ENCODE measurements at regions not wholly inside any gene's neighbourhood (a gene's known extent, or its start where the extent isn't known, plus 50 kb on each side); places are given as distances from the start of the nearest gene placed in this dataset.
"Not testable (repeated sequence)": the region's sequence is repeated elsewhere in the genome, so short reads cannot be mapped to it uniquely, and the experiment has no call there.

DNA sequence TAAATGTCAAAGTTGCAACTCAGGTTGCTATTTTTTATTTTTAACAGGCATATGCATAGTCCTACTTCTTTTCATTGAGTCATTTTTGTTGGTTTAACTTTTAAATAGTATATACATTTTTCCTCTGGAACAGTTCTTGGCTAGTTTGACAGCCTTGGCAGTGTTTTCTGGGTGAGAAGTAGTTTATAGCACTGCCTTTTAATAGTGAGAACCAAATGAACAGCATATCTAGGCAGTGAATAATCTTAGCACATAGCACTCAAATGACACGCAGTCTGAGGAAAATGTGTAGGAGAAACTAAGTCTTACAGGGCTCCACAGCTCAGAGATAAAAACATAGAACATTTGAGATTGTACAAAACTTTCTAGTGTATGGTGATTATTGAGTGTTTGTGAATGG, 265.5 kb upstream of the POT1 start:
- FAIRE-seq (no peak), DNase-seq (ENCODE audit: insufficient read length) (no peak)
- TF ChIP-seq POLR2AphosphoS5 (IDR thresholded peaks at IDR 0.05; ENCODE audit: low read depth, low read length) (no peak), POLR2A (IDR thresholded peaks at IDR 0.05; ENCODE audit: low read depth, low read length) (no peak), TAF1 (IDR thresholded peaks at IDR 0.05; ENCODE audit: borderline replicate concordance, low read depth, low read length) (no peak)

DNA sequence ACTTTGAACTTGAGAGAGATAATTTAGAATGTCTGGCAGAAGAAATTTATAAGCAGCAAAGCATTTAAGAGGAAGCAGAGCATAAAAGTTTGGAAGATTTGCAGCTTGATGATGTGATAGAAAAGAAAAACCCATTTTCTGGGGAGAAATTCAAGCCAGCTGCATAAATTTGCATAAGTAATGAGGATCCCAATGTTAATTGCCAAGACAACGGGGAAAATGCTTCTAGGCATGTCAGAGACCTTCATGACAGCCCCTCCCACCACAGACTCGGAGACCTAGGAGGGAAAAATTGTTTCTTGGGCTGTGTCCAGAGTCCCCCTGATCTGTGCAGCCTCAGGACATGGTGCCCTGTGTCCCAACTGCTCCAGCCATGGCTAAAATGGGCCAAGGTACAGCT, 263.6 kb upstream of the POT1 start:
- no peak for FAIRE-seq

DNA sequence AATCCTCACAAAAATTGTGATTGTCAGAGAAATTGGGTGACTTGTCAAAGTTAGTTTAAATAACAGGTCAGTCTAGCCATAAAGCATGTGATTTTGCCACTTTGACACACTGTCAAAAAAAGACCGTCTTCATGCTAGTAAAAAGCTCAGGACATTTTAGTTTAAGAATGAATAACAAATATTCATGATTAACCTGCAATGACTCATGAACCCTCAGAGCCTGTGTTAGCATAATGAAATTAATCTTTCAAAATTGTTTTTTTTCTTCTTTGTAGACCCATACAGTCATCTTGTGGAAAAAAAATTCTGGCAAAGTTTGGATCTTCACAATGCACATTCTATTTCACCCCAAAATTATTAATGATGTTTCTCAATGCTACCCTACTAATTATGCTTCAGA, 255.2 kb upstream of the POT1 start:
- FAIRE-seq (no peak), DNase-seq (ENCODE audit: insufficient read length) (no peak)
- TF ChIP-seq POLR2AphosphoS5 (IDR thresholded peaks at IDR 0.05; ENCODE audit: low read depth, low read length) (no peak), TAF1 (IDR thresholded peaks at IDR 0.05; ENCODE audit: borderline replicate concordance, low read depth, low read length) (no peak), POLR2A (IDR thresholded peaks at IDR 0.05; ENCODE audit: low read depth, low read length) (no peak)

More for the DNA sequence above, 263.6 kb upstream of the POT1 start:
- TF ChIP-seq POLR2A (IDR thresholded peaks at IDR 0.05; ENCODE audit: low read depth, low read length) (no peak), POLR2AphosphoS5 (IDR thresholded peaks at IDR 0.05; ENCODE audit: low read depth, low read length) (no peak), TAF1 (IDR thresholded peaks at IDR 0.05; ENCODE audit: borderline replicate concordance, low read depth, low read length) (no peak)
- DNase-seq (ENCODE audit: insufficient read length), result no peak

GRCh38 chr7:125181569-125182267, 252.1 kb upstream of the POT1 start:
- DNase-seq (ENCODE audit: insufficient read length); FAIRE-seq: not testable (repeated sequence)

GRCh38 chr7:125173571-125173970, 243.9 kb upstream of the POT1 start:
- no peak for TF ChIP-seq TAF1 (IDR thresholded peaks at IDR 0.05; ENCODE audit: borderline replicate concordance, low read depth, low read length)
- TF ChIP-seq POLR2A (IDR thresholded peaks at IDR 0.05; ENCODE audit: low read depth, low read length), result no peak
- FAIRE-seq (no peak), DNase-seq (ENCODE audit: insufficient read length) (no peak)

GRCh38 chr7:125169088-125169487, 239.5 kb upstream of the POT1 start:
- DNase-seq (ENCODE audit: insufficient read length) (no peak), FAIRE-seq (no peak)
- no peak for TF ChIP-seq TAF1 (IDR thresholded peaks at IDR 0.05; ENCODE audit: borderline replicate concordance, low read depth, low read length)
- no peak for TF ChIP-seq POLR2A (IDR thresholded peaks at IDR 0.05; ENCODE audit: low read depth, low read length)
- no peak for TF ChIP-seq POLR2AphosphoS5 (IDR thresholded peaks at IDR 0.05; ENCODE audit: low read depth, low read length)

DNA sequence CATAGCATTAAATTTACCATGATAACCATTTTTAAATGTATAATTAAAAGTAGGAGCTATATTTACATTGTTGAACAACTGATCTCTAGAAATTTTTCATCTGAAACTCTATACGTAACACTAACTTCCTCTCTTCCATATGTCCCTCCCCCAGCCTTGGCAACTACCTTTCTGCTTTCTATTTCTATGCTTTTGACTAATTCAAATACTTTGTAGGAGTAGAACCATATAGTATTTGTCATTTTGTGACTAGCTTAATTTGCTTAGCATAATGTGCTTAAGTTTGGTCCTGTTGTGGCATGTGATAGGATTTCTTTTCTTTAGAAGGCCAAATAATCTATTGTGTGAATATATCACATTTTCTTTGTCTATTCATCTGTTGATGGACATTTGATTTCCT, 225.3 kb upstream of the POT1 start:
- no peak for FAIRE-seq
- no peak for DNase-seq (ENCODE audit: insufficient read length)
- no peak for TF ChIP-seq POLR2A (IDR thresholded peaks at IDR 0.05; ENCODE audit: low read depth, low read length)
- no peak for TF ChIP-seq POLR2AphosphoS5 (IDR thresholded peaks at IDR 0.05; ENCODE audit: low read depth, low read length)
- no peak for TF ChIP-seq TAF1 (IDR thresholded peaks at IDR 0.05; ENCODE audit: borderline replicate concordance, low read depth, low read length)

DNA sequence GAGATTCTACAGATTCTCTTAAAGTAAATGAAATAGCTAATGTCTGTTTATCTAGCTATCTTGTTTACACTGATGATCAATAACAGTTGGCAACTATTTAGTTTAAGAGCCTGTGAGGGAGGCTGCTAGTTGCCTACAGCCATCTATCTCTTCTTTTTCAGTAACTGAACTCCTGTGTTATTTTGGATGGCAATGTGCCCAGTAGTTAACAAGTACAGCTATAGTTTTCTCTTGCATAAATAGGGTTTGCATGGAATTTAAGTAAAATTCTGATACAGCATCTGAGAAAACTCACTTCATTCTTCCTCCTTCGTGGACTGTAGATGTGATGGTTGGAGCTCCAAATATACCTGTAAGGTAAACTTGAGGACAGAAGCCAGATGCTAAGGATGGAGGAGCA, 219.5 kb upstream of the POT1 start:
- FAIRE-seq (no peak), DNase-seq (ENCODE audit: insufficient read length) (no peak)
- no peak for TF ChIP-seq TAF1 (IDR thresholded peaks at IDR 0.05; ENCODE audit: borderline replicate concordance, low read depth, low read length)
- TF ChIP-seq POLR2AphosphoS5 (IDR thresholded peaks at IDR 0.05; ENCODE audit: low read depth, low read length), result no peak
- no peak for TF ChIP-seq POLR2A (IDR thresholded peaks at IDR 0.05; ENCODE audit: low read depth, low read length)

- DNase-seq (ENCODE audit: insufficient read length) (no peak), FAIRE-seq (no peak)
- TF ChIP-seq TAF1 (IDR thresholded peaks at IDR 0.05; ENCODE audit: borderline replicate concordance, low read depth, low read length), result no peak
- TF ChIP-seq POLR2AphosphoS5 (IDR thresholded peaks at IDR 0.05; ENCODE audit: low read depth, low read length), result no peak
- no peak for TF ChIP-seq POLR2A (IDR thresholded peaks at IDR 0.05; ENCODE audit: low read depth, low read length)
These were observed 217.4 kb upstream of the POT1 start for GRCh38 chr7:125147047-125147446.

- FAIRE-seq, result no peak
These were observed 207.3 kb upstream of the POT1 start for GRCh38 chr7:125136755-125137532.

DNA sequence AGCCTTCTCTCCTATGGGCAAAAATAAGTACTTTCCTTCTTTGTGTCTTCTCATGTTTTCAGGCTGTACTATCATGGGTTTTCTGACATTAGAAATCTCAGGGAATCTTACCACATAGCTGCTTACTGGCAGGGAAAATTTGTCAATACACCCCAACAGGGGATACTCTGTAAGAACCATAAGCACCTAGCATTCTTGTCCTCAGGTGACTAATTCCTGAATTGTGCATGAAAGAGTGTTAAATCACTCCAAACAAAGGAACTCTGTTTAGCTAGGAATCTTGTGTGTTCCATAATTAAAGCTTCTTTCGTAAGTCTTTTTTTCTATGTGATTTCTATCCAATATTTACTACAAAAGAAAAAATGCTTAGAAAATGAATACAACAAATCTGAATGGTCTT, 206.7 kb upstream of the POT1 start:
- TF ChIP-seq POLR2A (IDR thresholded peaks at IDR 0.05; ENCODE audit: low read depth, low read length) (no peak), POLR2AphosphoS5 (IDR thresholded peaks at IDR 0.05; ENCODE audit: low read depth, low read length) (no peak), TAF1 (IDR thresholded peaks at IDR 0.05; ENCODE audit: borderline replicate concordance, low read depth, low read length) (no peak)
- no peak for FAIRE-seq
- DNase-seq (ENCODE audit: insufficient read length), result no peak

More at GRCh38 chr7:125136755-125137532, 207.3 kb upstream of the POT1 start:
- TF ChIP-seq POLR2AphosphoS5 (IDR thresholded peaks at IDR 0.05; ENCODE audit: low read depth, low read length) (no peak), POLR2A (IDR thresholded peaks at IDR 0.05; ENCODE audit: low read depth, low read length) (no peak), TAF1 (IDR thresholded peaks at IDR 0.05; ENCODE audit: borderline replicate concordance, low read depth, low read length) (no peak)
- DNase-seq (ENCODE audit: insufficient read length), result no peak

GRCh38 chr7:125130173-125130572, 200.5 kb upstream of the POT1 start:
- no peak for FAIRE-seq
- DNase-seq (ENCODE audit: insufficient read length), result no peak
- no peak for TF ChIP-seq POLR2A (IDR thresholded peaks at IDR 0.05; ENCODE audit: low read depth, low read length)
- no peak for TF ChIP-seq POLR2AphosphoS5 (IDR thresholded peaks at IDR 0.05; ENCODE audit: low read depth, low read length)
- TF ChIP-seq TAF1 (IDR thresholded peaks at IDR 0.05; ENCODE audit: borderline replicate concordance, low read depth, low read length), result no peak
